HG03571 (cell line): ENCODE measurements at regions not wholly inside any gene's neighbourhood (a gene's known extent, or its start where the extent isn't known, plus 50 kb on each side); places are given as distances from the start of the nearest gene placed in this dataset.
A peak's percentile ranks its signal among the peaks of the same experiment; 100 is the strongest.

ENCODE experiments used
- ATAC-seq: cut with Tn5 transposase; IDR thresholded peaks from one replicate; pipeline ENCODE4 v1.9.1; 2021; ENCODE audit not compliant: unreplicated experiment

GRCh38 chr3:117534138-117534537, 824.6 kb downstream of the TUSC7 start:
- no peak for ATAC-seq

- ATAC-seq: no peak
Observed at GRCh38 chr3:117536006-117536405, 826.4 kb downstream of the TUSC7 start.

GRCh38 chr3:117537949-117538348, 828.4 kb downstream of the TUSC7 start:
- ATAC-seq: no peak

GRCh38 chr3:117539729-117540128, 830.1 kb downstream of the TUSC7 start:
- no peak for ATAC-seq

GRCh38 chr3:117540597-117540996, 831.0 kb downstream of the TUSC7 start:
- no peak for ATAC-seq

GRCh38 chr3:117541721-117542120, 832.1 kb downstream of the TUSC7 start:
- ATAC-seq: no peak

GRCh38 chr3:117543521-117543920, 833.9 kb downstream of the TUSC7 start:
- no peak for ATAC-seq

GRCh38 chr3:117545484-117545883, 835.9 kb downstream of the TUSC7 start:
- no peak for ATAC-seq

- ATAC-seq: no peak
Observed at GRCh38 chr3:117547956-117548550, 838.5 kb downstream of the TUSC7 start.

GRCh38 chr3:117548600-117548999, 839.0 kb downstream of the TUSC7 start:
- ATAC-seq: no peak

- no peak for ATAC-seq
Observed at GRCh38 chr3:117549716-117550115, 840.1 kb downstream of the TUSC7 start.

- ATAC-seq: no peak
Observed at GRCh38 chr3:117550766-117551165, 841.2 kb downstream of the TUSC7 start.

GRCh38 chr3:117553461-117553860, 843.9 kb downstream of the TUSC7 start:
- ATAC-seq: peak; percentile 75

GRCh38 chr3:117556646-117557407, 847.2 kb downstream of the TUSC7 start:
- no peak for ATAC-seq

GRCh38 chr3:117557464-117558090, 848.0 kb downstream of the TUSC7 start:
- no peak for ATAC-seq

GRCh38 chr3:117558681-117559080, 849.1 kb downstream of the TUSC7 start:
- no peak for ATAC-seq

- ATAC-seq: no peak
Observed at GRCh38 chr3:117562000-117562399, 852.4 kb downstream of the TUSC7 start.

GRCh38 chr3:117563063-117563462, 853.5 kb downstream of the TUSC7 start:
- ATAC-seq: no peak

GRCh38 chr3:117565777-117566176, 856.2 kb downstream of the TUSC7 start:
- no peak for ATAC-seq

- no peak for ATAC-seq
Observed at GRCh38 chr3:117566926-117567325, 857.3 kb downstream of the TUSC7 start.

GRCh38 chr3:117567382-117567781, 857.8 kb downstream of the TUSC7 start:
- no peak for ATAC-seq

GRCh38 chr3:117567906-117568305, 858.3 kb downstream of the TUSC7 start:
- ATAC-seq: no peak
